Tibial nerve (tissue), 4 donors: ENCODE measurements at regions not wholly inside any gene's neighbourhood (a gene's known extent, or its start where the extent isn't known, plus 50 kb on each side); places are given as distances from the start of the nearest gene placed in this dataset.

Experiments used
- EP300 ChIP-seq, 2 donors: sonication (generic); formaldehyde crosslinking; IDR thresholded peaks; one replicate each; pipeline ENCODE4 v1.6.1; 2017; ENCODE audit warnings: antibody characterized with exemption in 2 of 2, mild to moderate bottlenecking in 1 of 2
- POLR2A ChIP-seq, 2 donors: fragments of 450-650 bp; IDR thresholded peaks; one replicate each; pipeline ENCODE4 v1.6.1; 2017; ENCODE audit warnings: antibody characterized with exemption in 2 of 2, mild to moderate bottlenecking in 2 of 2, moderate library complexity in 2 of 2
- TF ChIP-seq, protein P1 (sequence below), 5 experiments: fragments of 200-600 bp in 3 of 5; fragments of 450-650 bp in 2 of 5; sonication (generic) in 3 of 5; IDR thresholded peaks; one replicate each; pipeline ENCODE4 v1.5.1; 2016 to 2019; ENCODE audit warnings: antibody characterized with exemption in 5 of 5, mild to moderate bottlenecking in 3 of 5, moderate library complexity in 2 of 5

DNA sequence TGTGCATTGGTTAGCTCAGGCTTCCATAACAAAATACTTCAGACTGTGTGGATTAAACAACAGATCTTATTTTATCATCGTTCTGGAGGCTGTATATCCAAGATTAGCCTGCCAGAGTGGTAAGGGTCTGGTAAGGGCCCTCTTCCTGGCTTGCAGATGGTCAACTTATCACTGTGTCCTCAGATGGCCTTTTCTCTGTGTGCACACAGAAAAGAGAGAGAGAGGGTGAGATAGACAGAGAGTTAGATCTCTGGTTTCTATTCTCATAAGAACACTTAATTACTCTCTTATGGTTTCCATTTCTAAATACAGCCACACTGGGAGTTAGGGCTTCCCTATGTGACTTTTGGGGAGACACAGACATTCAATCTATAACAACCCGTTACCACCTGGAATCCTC lies 1003.5 kb downstream of the TSN start:
- TF ChIP-seq EP300 (IDR thresholded peaks at IDR 0.05) (no peak), POLR2A (IDR thresholded peaks at IDR 0.05) (no peak)
- TF ChIP-seq, protein P1, sequence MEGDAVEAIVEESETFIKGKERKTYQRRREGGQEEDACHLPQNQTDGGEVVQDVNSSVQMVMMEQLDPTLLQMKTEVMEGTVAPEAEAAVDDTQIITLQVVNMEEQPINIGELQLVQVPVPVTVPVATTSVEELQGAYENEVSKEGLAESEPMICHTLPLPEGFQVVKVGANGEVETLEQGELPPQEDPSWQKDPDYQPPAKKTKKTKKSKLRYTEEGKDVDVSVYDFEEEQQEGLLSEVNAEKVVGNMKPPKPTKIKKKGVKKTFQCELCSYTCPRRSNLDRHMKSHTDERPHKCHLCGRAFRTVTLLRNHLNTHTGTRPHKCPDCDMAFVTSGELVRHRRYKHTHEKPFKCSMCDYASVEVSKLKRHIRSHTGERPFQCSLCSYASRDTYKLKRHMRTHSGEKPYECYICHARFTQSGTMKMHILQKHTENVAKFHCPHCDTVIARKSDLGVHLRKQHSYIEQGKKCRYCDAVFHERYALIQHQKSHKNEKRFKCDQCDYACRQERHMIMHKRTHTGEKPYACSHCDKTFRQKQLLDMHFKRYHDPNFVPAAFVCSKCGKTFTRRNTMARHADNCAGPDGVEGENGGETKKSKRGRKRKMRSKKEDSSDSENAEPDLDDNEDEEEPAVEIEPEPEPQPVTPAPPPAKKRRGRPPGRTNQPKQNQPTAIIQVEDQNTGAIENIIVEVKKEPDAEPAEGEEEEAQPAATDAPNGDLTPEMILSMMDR (IDR thresholded peaks at IDR 0.05) = no peak
